Left kidney (tissue), 1 donor: ENCODE measurements at regions not wholly inside any gene's neighbourhood (a gene's known extent, or its start where the extent isn't known, plus 50 kb on each side); places are given as distances from the start of the nearest gene placed in this dataset.

Source experiments
- DNase-seq: peaks from one replicate; pipeline ENCODE4 v3.0.0-alpha.2; 2013

DNA sequence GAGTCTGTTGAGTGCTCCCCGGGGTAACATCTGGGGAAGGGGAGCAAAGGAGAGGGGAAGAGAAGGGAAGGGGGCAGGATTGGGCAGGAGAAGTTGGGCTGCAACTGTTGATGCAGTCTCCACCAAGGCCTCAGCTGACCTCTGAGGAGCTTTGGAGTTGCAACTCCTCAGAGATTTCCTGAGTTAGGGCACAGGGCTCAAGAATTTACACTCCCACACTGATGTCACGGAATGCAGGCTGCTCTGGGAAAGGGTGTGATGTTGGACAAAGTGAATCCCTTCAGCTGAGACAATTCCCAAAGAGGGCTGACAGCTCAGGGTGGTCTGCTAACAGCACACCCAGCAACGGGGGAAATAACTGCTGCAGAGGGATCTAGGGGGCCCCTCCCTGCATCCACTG lies 295.6 kb downstream of the PCNX1 start:
- DNase-seq, result no peak

DNA sequence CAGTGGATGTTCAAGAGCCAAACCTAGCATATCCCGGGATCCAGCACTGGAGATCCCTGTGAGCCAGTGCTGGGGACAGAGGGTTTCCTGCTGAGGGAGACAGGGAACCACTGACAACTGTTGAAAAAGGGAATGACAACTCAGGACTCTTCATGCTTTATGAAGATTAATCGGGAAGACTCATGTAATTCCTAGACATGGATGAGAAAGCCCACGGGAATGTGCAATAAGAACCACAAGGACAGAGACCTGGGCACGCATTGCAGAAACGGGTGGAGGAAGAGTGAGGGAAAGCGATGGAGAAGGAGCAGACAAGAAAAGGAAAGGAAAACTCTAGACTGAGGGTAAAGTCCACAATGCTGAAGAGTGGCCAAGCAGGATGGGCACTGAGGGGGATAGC lies 296.0 kb downstream of the PCNX1 start:
- no peak for DNase-seq

DNA sequence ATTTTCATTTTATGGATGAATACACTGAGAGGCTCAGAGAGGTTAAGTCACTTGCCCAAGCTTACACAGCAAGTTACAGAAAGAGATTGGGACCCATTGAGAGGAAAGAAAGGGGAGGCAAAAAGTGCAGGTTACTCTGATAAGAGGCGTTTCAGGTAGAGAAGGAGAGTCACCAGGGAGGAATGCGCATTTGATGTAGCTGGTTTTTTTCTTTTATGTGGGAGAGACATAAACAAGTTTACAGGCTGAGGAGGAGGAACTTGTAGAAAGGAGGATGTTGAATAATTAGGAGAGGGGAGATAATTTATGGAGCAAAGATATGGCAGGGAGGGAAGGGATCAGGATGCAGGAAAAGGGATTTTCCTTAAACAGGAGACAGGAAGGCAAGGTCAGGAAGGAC lies 297.0 kb downstream of the PCNX1 start:
- no peak for DNase-seq

DNA sequence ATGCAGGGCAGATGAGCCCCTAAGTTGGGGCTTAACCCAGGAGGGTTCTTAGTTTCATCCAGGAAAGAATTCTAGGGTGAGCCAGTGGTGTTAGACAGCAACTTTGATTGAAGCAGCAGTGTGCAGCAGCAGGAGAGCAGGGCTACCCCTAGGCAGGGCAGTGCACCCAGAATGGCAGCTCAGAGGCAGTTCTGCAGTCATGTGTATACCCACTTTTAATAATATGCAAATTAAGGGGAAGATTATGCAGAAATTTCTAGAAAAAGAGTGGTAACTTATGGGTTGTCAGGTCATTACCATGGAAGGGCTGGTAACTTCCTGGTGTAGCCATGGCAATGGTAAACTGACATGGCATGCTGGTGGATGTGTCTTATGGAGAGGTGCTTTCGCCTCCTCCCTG lies 297.5 kb downstream of the PCNX1 start:
- no peak for DNase-seq

DNA sequence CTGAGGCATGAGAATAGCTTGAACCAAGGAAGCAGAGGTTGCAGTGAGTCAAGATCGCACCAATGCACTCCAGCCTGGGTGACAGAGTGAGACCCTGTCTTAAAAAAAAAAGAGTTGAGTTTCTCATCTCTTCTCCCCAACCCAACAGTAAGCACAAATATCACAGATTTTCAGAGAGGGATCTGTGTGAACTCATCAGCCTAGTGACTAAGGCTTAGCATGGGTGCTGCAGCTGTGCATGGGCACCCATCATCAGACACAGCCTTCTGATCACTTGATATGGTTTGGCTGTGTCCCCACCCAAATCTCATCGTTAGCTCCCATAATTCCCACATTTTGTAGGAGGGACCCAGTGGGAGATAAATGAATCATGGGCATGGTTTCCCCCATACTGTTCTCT lies 298.9 kb downstream of the PCNX1 start:
- no peak for DNase-seq

DNA sequence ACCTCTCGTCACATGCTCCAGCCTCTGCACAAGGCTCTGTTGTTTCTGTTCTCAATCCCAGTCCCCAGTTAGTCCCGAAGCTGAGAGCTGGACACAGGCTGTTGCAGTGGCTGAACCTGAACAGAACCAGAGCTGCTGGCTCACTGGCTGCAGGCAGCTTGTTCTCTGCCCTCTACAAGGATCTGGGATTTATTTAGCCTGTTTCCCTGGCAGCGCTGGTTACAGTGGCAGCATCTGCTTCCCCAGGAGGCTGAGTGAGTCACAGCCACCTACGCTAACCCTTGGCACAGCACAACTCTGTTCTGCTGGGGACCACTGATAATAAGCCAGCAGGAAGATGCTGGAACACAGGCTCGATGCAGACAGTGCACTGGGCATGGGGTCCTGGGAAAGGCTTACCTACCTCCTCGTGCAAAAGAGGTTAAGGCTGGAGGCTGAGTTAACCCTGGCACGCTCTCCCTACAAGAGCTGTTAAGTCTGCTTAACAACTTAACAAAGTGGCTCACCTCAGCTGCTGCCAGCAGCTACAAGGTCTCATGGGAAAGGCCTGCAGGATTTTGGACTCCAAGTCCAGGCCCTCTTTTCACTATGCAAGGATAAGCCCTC lies 299.6 kb downstream of the PCNX1 start:
- DNase-seq, result no peak

DNA sequence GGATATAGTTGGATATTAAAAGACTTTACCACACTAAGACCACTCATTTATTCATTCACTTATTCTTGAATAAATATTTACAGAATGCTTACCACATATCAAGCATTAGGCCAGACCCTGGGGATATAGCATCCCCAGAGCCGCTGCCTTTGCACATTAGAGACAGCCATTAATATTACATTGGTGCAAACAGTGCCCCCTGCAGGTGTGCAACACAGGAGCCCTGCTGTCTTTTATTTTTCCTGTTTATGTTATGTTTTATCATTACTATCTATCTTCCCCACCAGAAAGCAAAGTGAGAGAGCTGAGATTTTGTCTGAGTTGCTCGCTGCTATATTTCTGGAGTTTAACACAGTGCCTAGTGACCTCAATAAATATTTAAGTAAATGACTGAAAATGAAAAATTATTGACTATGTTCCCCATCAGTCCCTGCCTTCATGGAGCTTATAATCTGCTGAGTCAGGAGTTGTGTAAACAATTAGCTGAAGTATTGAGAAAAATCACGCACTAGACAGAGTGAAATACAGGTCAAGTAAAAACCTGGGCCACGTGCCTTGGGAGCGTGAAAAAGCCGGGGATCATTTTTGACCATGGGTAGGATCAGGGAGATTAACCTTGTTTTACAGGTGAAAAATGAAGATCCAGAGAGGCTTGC lies 301.6 kb downstream of the PCNX1 start:
- no peak for DNase-seq

DNA sequence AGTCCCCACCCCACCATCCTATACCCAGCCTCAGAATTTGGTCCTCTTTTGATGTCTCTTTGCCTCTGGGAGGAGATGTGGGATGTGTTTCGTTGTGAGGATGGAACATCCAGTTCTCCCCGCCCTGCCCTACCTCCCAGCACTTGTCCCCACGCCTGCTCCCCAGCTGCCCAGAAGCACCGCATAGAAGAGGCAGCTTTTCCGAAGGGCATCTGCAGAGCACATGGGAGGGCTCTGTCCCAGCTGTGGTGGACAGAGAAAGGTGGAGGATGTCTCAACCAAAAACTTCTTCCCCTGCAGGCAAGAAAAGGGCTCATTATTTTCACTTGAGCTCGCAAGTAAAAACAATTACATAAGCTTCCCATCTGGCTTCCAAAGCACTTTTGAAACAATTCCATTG lies 302.6 kb downstream of the PCNX1 start:
- no peak for DNase-seq

DNA sequence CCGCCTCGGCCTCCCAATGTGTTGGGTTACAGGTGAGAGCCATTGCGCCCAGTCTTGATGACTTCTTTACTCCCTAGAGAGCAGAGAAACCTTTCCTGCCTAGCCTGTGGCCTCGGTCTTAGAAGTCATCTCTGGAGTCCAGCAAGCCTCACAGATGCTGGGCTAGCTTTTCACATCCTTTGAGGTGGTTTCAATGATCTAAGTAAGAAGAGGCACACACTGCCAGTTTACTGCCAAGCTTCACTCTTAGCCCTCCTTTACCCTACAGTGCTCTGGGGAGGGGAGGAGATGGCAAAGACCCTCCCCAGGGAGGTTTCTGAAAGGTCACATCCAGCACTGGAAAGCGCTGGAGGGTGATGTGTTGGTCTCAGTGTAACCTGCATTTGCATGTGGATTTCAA lies 304.8 kb downstream of the PCNX1 start:
- no peak for DNase-seq

DNA sequence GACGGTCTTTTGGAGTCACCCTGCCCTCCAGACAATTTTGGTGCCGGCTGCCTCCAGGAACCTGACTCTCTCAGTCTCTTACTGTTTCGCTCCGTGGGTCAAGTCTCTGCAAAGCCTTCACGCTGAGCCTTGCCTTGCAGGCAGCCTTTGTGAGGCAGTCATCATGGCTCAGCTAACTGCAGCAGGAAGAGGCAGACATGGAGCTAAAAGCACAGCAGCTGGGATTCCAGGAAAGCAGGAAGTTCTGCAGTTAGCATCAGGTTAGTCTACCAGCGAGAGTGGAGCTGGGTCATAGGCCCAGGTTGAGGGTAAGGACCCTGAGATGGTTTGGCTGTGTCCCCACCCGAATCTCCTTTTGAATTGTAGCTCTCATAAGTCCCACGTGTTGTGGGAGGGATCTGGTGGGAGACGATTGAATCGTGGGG lies 305.4 kb downstream of the PCNX1 start:
- no peak for DNase-seq

DNA sequence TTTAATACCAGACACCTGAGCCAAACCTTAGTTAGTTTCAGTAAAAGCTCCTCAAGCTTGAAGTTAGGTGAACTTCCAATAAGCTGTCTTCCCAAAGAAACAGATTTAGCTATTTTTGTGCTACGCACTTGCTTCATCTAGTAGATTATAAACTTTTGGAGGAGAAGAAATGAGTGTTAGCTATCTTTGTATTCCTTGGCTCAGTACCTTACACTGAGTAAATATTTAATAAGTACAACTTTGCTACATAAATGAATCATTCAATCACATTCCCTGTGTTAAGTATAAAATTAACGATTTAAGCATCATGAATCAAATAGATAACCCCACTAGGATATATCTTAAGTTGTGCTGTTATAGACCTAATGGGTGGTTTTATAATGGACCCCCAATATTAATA lies 307.0 kb downstream of the PCNX1 start:
- DNase-seq, result no peak

DNA sequence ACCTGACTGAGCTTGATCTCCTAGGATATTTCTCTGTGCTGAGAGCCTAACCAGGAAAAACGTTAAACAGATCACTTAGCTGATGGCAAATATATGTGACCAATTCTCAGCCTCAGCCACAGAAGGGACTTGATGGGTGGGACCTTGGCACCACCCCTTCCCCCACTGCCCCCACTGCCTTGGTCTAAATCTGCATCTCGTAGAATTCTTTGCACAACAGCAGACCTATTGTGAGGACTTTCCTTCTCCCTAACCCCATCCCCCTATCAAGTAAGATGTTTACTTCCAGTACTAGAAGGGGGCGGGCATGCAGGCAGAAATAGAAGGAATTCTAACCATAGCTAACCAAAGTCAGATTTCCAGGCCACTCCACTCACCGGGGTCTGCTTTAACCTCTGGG lies 313.2 kb downstream of the PCNX1 start:
- no peak for DNase-seq

DNA sequence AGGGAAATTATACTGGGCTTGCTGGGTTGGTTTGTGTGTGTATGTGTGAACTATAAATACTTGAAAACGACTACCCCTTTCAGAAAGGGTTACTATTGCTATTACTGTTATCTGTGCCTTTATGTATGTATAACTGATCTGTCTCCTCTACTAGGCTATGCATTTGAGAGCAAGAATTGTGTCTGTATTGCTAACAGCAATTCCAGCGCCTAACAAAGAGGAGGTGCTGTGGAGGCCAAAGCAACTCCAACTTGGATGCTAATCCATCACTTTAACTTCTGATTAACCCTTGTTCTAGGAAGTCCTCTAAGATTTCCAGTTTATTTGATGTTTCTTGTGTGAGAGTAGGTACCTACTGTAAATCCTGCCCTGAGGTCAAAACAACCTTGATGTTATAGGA lies 313.9 kb downstream of the PCNX1 start:
- DNase-seq, result no peak

DNA sequence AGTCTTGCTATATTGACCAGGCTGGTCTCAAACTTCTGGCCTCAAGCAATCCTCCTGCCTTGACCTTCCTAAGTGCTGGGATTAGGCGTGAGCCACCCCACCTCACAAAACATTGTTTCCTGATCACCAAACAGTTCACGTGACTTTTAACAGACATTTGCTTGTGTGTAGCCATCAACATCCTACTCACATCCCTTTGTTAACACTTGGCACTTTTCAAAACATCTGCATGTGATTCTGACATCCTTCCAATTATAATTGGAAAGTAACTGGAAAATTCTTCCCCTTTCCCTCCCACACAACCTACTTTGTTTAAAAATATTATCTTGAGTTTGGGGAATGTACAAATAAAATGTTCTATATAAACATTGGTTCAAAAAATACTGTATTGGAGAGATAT lies 317.9 kb downstream of the PCNX1 start:
- DNase-seq, result no peak

DNA sequence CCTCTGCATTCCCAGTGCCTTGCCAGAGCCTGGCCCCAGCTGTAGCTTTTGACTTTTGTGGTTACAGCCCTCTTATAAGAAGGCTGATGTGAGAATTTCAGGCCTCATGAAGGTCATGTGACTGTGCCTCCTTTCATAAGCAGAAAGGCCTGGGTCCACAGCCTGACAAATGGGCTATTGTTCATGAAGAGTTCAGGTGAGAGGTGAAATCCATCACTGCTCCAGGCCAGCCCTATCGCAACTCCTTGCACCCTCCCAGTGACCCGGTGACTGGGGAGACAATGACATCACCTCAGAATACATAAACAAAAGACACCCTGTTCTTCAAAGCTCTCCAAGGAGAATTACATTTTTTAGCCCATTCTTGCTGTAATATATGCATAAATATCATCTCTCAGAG lies 321.5 kb downstream of the PCNX1 start:
- no peak for DNase-seq

DNA sequence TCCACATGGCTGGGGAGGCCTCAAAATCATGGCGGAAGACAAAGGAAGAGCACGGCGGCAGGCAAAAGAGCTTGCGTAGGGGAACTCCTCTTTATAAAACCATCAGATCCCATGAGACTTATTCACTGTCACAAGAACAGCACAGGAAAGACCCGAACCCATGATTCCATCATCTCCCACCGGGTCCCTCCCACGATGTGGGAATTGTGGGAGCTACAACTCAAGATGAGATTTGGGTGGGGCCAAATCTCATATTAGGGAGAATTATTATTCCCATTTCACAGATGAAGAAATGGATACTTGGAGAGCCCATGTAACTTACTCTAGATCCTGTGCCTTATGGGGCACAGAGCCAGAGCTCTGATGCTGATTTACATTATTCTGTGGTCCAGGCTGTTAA lies 322.6 kb downstream of the PCNX1 start:
- no peak for DNase-seq

DNA sequence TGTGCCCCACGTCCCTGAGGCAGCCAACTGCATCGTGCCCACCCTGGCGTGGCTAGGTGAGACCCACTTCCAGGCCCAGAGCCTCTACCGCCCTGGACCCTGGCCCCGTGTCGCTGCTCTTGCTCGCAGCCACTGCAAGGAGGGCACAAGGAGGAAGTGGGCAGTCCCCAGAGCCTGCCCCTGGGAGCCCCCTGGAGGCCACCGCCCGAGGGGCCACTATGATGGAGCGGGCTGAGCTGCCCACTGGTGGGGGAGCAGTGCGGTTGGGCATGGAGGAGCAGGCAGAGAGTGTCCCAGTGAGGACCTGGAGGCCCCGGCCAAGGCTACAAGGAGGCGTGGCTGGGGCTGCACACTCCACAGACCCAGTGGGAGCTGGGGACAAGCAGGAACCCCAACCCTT lies 323.6 kb downstream of the PCNX1 start:
- no peak for DNase-seq

DNA sequence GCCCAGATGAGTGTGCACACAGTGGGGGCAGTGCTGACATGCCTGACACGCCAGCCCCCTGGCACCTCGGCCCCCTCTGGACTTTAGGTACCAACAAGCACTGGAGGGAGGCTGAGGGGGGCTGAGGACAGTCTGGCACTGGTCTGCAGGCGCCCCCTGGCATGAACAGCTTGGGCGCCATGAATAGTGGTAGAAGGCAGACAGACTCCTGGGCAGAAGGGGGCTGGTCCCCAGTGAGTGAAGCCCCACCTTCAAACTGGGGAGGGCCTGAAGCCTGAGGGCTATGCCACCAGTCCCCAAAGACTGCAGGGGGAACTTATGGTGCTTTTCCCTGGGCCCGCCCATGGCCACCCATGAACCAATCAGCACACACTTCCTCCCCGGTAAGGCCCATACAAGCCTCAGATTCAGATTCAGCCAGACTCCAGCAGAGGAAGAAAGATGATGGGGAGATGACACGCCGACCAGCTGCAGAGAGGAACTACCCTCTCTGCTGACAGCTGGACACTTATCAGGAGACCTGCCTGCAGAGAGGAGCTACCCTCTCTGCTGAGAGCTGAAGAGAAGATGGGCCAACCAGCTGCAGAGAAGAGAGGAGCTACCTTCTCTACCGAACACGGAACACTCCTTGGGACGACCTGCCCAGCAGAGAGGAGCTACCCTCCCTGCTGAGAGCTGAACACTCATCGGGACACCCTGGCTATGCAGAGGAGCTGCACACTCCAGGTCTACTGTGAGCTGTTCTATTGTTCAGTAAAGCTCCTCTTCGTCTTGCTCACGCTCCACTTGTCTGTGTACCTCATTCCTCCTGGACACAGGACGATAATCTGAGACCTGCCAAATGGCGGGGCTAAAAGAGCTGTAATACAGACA lies 324.5 kb downstream of the PCNX1 start:
- no peak for DNase-seq

DNA sequence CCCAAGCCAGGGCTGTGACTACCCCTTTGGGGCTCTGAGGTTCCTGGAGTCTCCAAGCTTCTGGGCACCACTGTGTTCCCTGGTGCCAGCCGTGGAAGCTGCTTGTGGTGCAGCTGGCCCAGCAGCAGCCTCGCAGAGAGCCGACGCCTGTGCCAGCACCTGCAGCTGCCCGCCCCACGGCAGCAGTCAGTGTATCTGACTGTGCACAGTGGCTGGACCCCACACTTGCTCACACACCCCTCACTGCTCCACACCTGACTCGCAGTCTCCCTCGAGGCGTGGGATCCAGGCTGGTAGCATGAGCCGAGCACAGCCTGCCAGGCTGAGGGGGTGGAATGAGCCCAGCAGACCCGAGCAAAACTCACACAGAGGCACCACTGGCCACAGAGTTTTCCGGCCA lies 325.2 kb downstream of the PCNX1 start:
- no peak for DNase-seq

DNA sequence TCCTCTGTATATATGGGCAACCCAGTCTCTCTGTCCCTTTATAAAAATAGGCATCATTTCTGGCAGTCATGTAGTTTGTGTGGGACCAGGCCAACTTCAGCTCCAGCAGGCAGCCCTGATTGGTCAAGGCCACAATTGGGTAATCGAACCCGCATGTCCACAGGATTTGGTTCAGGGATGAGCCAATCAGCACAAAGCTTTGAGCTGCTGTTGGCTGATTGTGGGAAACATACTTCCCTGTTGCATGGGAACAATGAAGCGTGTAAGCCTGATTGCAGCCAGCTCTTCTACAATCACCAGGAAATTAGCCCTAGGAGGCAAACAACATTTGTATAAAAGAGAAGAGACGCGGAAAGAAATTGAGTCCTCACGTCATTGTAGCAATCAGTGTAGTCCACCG lies 328.6 kb downstream of the PCNX1 start:
- DNase-seq, result no peak

DNA sequence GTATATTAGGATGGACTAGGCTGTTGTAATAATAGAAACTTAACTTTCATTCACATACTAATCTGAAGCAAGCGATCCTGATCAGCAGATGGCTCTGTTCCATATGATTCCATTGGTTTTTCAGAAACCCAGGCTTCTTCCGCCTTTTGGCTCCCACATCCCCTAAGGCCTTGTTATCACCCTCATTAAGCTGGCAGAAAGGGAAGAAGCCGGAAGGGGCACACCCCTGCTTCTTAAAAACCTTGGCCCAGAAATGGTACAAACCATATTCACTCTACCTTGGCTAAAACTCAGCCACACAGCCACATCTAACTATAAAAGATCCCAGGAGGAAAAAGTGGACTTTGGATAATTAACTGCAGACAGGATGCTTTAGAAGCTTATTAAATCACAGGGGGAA lies 329.2 kb downstream of the PCNX1 start:
- DNase-seq, result no peak

DNA sequence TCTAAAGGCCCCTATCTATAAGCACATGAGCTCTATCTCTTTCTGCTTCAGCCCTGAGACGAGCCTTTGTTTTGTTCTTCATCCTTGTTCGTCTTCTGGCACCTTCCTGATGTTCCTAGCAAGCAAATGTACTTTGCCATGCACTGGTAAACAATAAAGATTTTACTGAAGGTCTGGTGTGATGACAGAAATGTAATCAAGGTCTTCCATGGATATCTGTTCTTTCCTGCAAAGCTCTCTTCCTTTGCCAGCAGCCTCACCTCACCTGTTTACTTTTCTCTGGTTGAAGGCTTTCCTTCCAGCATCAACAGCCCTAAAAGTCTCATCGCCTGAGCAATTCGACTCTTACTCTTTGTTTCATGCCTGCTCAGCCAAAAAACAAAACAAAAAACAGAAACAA lies 330.3 kb downstream of the PCNX1 start:
- DNase-seq, result no peak

DNA sequence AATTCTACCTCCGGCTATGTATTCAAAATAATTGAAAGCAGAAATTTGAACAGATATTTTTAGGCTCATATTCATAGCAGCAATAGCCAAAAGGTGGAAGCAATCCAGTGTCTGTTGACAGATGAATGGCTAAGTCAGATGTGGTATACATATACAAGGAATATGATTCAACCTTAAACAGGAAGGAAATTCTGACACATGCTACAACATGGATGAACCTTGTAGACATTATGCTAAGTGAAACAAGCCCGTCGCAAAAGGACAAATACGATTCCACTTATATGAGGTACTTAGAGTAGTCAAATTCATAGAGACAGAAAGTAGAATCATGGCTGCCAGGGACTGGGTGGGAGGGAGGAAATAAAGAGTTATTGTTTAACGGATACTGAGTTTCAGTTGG lies 331.6 kb downstream of the PCNX1 start:
- no peak for DNase-seq

DNA sequence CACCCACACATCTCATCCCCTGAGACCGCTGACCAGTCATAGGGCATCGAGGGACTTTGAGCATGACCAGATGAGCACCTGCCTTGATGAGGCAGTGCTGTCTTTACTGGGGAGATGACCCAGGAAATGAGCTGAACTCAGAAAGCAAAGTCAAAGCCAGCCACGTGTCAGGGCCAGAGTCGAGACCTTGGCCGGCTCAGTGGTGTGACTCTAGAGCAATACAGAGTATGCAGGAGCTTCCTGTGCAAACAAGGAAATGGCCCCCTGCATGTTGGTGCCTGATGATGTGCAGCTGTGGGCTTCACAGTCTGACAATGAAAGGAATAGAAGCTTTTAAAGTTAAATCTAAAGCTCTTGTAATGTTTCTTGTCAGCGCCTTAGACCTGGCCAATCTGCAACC lies 332.9 kb downstream of the PCNX1 start:
- no peak for DNase-seq
